Breast epithelium (tissue), 4 donors: ENCODE measurements at regions not wholly inside any gene's neighbourhood (a gene's known extent, or its start where the extent isn't known, plus 50 kb on each side); places are given as distances from the start of the nearest gene placed in this dataset.

ENCODE experiments used
- DNase-seq, 2 donors: peaks; one replicate each; pipeline ENCODE4 v3.0.0-alpha.2; 2019; ENCODE audit warnings: low spot score in 2 of 2
- H3K27ac ChIP-seq, 2 donors: fragments of 200-600 bp; sonication (generic) in 1 of 2; one replicate each; pipeline ENCODE4 v1.5.1; 2016 to 2019; ENCODE audit warnings: mild to moderate bottlenecking in 1 of 2
- H3K27me3 ChIP-seq, 2 donors: fragments of 200-600 bp; sonication (generic) in 1 of 2; one replicate each; pipeline versions ENCODE4 v1.5.1 to v1.6.0; 2017 to 2019; ENCODE audit warnings: control low read depth in 1 of 2, mild to moderate bottlenecking in 1 of 2
- H3K36me3 ChIP-seq: fragments of 200-600 bp; one replicate; pipeline ENCODE4 v1.5.1; 2019
- H3K4me1 ChIP-seq, 2 donors: fragments of 200-600 bp; sonication (generic); one replicate each; pipeline ENCODE4 v1.5.1; 2016 to 2019; ENCODE audit warnings: control low read depth in 1 of 2
- H3K4me3 ChIP-seq, 3 donors: fragments of 200-600 bp; sonication (generic); 1 replicate in 2 of 3; 2 replicates in 1 of 3; pipeline ENCODE4 v1.5.1; 2016 to 2019; ENCODE audit warnings: mild to moderate bottlenecking in 3 of 3, moderate library complexity in 2 of 3
- H3K9me3 ChIP-seq, 2 donors: fragments of 200-600 bp; sonication (generic) in 1 of 2; one replicate each; pipeline ENCODE4 v1.5.1; 2016 to 2019; ENCODE audit warnings: control low read depth in 1 of 2
- POLR2A ChIP-seq: fragments of 450-650 bp; IDR thresholded peaks from one replicate; pipeline ENCODE4 v1.6.1; 2016; ENCODE audit warnings: antibody characterized with exemption, mild to moderate bottlenecking, moderate library complexity
- POLR2AphosphoS5 ChIP-seq, 3 donors: sonication (generic); formaldehyde crosslinking; IDR thresholded peaks; one replicate each; pipeline ENCODE4 v1.6.1; 2017; ENCODE audit warnings: antibody characterized with exemption in 3 of 3
- intact Hi-C: fragments of 100-400 bp; cut with DNase I; formaldehyde crosslinking; loops from one replicate; pipeline ENCODE4 v1.15.1; 2023; ENCODE audit warnings: low total_unique reads
- TF ChIP-seq, protein P1 (sequence below), 3 donors: fragments of 450-650 bp; IDR thresholded peaks; one replicate each; pipeline ENCODE4 v1.5.1; 2016 to 2017; ENCODE audit warnings: antibody characterized with exemption in 3 of 3, mild to moderate bottlenecking in 3 of 3, moderate library complexity in 3 of 3

DNA sequence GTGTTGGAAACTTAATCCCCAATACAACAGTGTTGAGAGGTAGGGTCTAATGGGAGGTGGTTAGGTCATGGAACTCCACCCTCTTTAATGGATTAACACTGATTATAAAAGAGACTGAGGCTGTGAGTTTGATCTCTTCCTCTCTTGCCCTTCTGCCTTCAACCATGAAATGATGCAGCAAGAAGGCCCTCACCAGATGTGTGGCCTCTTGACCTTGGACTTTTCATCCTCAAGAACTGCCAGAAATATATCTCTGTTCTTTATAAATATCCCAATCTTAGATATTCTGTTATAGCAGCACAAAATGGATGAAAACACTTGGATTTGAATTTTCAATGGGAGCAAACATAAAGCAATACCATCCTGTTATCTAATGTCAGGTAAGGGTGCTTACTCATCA lies 67.6 kb downstream of the NMUR2 start:
- H3K36me3 ChIP-seq: no peaks in the 10 kb centered on the region
- no peaks in the 10 kb centered on the region for H3K9me3 ChIP-seq
- TF ChIP-seq, protein P1, sequence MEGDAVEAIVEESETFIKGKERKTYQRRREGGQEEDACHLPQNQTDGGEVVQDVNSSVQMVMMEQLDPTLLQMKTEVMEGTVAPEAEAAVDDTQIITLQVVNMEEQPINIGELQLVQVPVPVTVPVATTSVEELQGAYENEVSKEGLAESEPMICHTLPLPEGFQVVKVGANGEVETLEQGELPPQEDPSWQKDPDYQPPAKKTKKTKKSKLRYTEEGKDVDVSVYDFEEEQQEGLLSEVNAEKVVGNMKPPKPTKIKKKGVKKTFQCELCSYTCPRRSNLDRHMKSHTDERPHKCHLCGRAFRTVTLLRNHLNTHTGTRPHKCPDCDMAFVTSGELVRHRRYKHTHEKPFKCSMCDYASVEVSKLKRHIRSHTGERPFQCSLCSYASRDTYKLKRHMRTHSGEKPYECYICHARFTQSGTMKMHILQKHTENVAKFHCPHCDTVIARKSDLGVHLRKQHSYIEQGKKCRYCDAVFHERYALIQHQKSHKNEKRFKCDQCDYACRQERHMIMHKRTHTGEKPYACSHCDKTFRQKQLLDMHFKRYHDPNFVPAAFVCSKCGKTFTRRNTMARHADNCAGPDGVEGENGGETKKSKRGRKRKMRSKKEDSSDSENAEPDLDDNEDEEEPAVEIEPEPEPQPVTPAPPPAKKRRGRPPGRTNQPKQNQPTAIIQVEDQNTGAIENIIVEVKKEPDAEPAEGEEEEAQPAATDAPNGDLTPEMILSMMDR (IDR thresholded peaks at IDR 0.05): no peak
- TF ChIP-seq POLR2AphosphoS5 (IDR thresholded peaks at IDR 0.05): no peak
- no peak for TF ChIP-seq POLR2A
- no peak overlapping the region for H3K27ac ChIP-seq
- intact Hi-C loops: no loop called here
- no peak for DNase-seq
- H3K27me3 ChIP-seq: no peaks in the 10 kb centered on the region
- no peaks in the 10 kb centered on the region for H3K4me1 ChIP-seq
- H3K4me3 ChIP-seq: no peak overlapping the region

DNA sequence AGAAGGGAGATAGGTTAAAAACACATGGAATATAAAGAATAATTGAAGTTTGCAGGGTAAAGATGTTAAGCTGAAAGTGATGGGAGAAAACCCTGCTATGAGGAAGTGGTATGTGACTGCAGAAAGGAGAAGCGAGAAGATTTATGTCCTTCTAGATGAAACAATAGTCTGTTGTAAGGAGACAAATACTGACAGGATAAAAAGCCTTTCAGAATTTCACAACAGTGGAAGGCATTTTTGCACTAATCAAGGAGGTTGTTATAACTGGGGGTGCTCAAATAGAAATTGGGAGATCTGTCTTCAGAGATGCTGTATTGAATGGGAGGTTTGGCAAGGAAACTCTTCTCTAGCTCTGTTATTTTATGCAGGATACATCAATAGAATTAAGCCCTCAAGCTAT lies 69.6 kb downstream of the NMUR2 start:
- H3K4me3 ChIP-seq: no peak overlapping the region
- TF ChIP-seq POLR2AphosphoS5 (IDR thresholded peaks at IDR 0.05): no peak
- TF ChIP-seq, protein P1 (IDR thresholded peaks at IDR 0.05): no peak
- no peak for TF ChIP-seq POLR2A
- no peak for DNase-seq
- H3K27ac ChIP-seq: no peak overlapping the region
- H3K9me3 ChIP-seq: no peaks in the 10 kb centered on the region
- no peaks in the 10 kb centered on the region for H3K36me3 ChIP-seq
- no peaks in the 10 kb centered on the region for H3K27me3 ChIP-seq
- H3K4me1 ChIP-seq: no peaks in the 10 kb centered on the region
- intact Hi-C loops: no loop called here

DNA sequence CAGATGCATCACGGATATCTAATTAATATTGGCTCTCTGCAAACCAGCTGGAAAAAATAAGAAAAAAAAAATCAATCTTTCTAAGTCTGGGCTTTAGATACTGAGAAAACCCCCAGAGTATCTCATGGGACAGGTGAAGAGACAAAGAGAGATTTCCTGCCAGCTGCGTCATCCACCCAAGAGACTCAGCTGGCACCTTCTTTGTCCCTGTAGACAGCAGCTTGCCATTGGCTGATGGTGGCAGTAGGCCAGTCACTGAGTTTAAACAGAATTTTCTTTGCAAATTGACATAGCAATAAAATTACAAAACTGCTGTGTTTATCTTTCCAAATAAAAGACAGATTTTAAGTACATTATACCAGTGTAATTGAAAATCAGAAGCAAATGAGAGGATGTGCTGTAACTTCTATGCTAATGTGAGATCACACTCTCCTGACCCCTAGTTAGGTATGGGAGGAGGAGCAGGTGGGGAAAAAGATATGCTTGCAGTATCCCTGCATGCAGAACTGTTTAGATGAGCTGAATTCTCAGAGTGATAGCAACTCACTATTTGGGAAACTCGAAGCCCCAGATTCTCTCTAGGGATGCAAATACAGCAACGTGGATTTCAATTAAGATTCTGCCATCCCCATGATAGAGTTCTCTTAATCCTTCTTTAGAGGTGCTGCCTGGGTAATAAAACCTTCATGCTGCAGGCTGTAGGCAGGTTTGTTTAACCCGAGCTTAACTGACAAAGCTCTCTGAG lies 72.2 kb downstream of the NMUR2 start:
- TF ChIP-seq POLR2AphosphoS5 (IDR thresholded peaks at IDR 0.05): no peak
- TF ChIP-seq POLR2A: no peak
- TF ChIP-seq, protein P1 (IDR thresholded peaks at IDR 0.05): no peak
- intact Hi-C loops: no loop called here
- no peaks in the 10 kb centered on the region for H3K4me1 ChIP-seq
- H3K27ac ChIP-seq: no peak overlapping the region
- H3K9me3 ChIP-seq: no peaks in the 10 kb centered on the region
- no peak overlapping the region for H3K4me3 ChIP-seq
- H3K36me3 ChIP-seq: no peaks in the 10 kb centered on the region
- no peaks in the 10 kb centered on the region for H3K27me3 ChIP-seq
- DNase-seq: no peak

DNA sequence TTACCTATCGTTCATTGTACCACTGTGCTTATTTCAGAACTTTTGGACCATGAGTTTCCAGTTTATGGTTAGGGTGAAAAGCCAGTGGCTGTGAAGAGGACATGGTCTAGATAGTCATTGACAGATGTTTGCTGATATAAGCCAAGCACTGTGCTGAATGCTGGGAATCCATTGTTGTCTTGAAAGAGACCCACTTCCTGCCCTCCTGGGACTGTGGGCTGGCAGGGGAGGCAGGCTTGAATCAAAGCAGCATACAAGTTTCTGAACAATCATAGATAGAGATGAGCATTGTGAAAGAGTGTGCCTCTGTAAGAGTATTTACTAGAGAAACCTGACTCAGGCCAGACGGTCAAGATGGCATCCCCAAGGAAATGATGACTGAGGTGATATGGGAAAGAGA lies 73.4 kb downstream of the NMUR2 start:
- DNase-seq: no peak
- no peaks in the 10 kb centered on the region for H3K9me3 ChIP-seq
- H3K4me1 ChIP-seq: no peaks in the 10 kb centered on the region
- H3K27me3 ChIP-seq: no peaks in the 10 kb centered on the region
- intact Hi-C loops: no loop called here
- H3K27ac ChIP-seq: no peak overlapping the region
- TF ChIP-seq POLR2A (no peak), POLR2AphosphoS5 (IDR thresholded peaks at IDR 0.05) (no peak)
- TF ChIP-seq, protein P1 (IDR thresholded peaks at IDR 0.05): no peak
- no peaks in the 10 kb centered on the region for H3K36me3 ChIP-seq
- no peak overlapping the region for H3K4me3 ChIP-seq

DNA sequence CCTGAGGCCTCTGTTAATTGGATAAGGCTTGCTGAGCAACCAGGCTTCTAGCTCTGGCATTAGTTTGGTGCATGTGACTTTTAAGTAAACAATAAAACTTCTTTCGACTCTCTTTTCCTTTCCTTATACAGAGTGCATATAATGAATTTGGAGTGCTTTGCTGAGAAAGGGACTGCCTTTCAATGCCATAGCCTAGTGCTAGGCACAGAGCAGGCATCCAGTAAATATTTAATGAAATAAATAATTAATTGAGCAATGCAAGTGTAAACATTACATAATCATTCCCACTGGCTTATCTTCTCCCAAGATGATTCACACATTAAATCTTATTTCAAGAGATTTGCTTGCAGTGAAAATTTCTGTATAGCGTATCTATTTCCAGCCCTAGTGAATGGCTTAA lies 74.1 kb downstream of the NMUR2 start:
- Histone ChIP-seq H3K27me3 (no peaks in the 10 kb centered on the region), H3K27ac (no peak overlapping the region), H3K4me3 (no peak overlapping the region), H3K9me3 (no peaks in the 10 kb centered on the region), H3K36me3 (no peaks in the 10 kb centered on the region), H3K4me1 (no peaks in the 10 kb centered on the region)
- TF ChIP-seq, protein P1 (IDR thresholded peaks at IDR 0.05): no peak
- intact Hi-C loops: no loop called here
- DNase-seq: no peak
